ENCODE measurements at regions not wholly inside any gene's neighbourhood (a gene's known extent, or its start where the extent isn't known, plus 50 kb on each side); places are given as distances from the start of the nearest gene placed in this dataset.

- H3K27ac ChIP-seq (ENCODE audit: low read depth in 2 of 2, low read length in 1 of 2) = no peak overlapping the region
- H3K27me3 ChIP-seq (ENCODE audit: insufficient read depth) = no peaks in the 10 kb centered on the region
- no peaks in the 10 kb centered on the region for H3F3A ChIP-seq (replicated peaks; ENCODE audit: insufficient read depth)
- DNase-seq = no peak
- no peak overlapping the region for H2AFZ ChIP-seq (ENCODE audit: low read depth)
- H3K36me3 ChIP-seq (replicated peaks in 1 of 2; ENCODE audit: control insufficient read depth in 1 of 2, insufficient read depth in 2 of 2, low read length in 1 of 2) = no peaks in the 10 kb centered on the region
- TF ChIP-seq TAF1 (IDR thresholded peaks at IDR 0.05; ENCODE audit: borderline replicate concordance, low read depth, low read length) (no peak), MXI1 (IDR thresholded peaks at IDR 0.05; ENCODE audit: low read depth, low read length) (no peak), FOSL2 (IDR thresholded peaks at IDR 0.05; ENCODE audit: borderline replicate concordance, low read depth) (no peak), RCOR1 (IDR thresholded peaks at IDR 0.05; ENCODE audit: low read length) (no peak), TEAD4 (IDR thresholded peaks at IDR 0.05; ENCODE audit: borderline replicate concordance, insufficient read depth) (no peak), FOXJ3 (CRISPR knock-in tag; IDR thresholded peaks at IDR 0.05) (no peak), CTCF (IDR thresholded peaks at IDR 0.05) (no peak), NFIC (IDR thresholded peaks at IDR 0.05; ENCODE audit: borderline replicate concordance) (no peak), SIN3A (IDR thresholded peaks at IDR 0.05; ENCODE audit: borderline replicate concordance, low read depth, low read length) (no peak), EP300 (IDR thresholded peaks at IDR 0.05; ENCODE audit: borderline replicate concordance in 1 of 2, low read depth in 1 of 2, low read length in 1 of 2) (no peak)
- TF ChIP-seq, protein P1, sequence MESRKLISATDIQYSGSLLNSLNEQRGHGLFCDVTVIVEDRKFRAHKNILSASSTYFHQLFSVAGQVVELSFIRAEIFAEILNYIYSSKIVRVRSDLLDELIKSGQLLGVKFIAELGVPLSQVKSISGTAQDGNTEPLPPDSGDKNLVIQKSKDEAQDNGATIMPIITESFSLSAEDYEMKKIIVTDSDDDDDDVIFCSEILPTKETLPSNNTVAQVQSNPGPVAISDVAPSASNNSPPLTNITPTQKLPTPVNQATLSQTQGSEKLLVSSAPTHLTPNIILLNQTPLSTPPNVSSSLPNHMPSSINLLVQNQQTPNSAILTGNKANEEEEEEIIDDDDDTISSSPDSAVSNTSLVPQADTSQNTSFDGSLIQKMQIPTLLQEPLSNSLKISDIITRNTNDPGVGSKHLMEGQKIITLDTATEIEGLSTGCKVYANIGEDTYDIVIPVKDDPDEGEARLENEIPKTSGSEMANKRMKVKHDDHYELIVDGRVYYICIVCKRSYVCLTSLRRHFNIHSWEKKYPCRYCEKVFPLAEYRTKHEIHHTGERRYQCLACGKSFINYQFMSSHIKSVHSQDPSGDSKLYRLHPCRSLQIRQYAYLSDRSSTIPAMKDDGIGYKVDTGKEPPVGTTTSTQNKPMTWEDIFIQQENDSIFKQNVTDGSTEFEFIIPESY (IDR thresholded peaks at IDR 0.05; ENCODE audit: borderline replicate concordance, low read depth) = no peak
- TF ChIP-seq, protein P2, sequence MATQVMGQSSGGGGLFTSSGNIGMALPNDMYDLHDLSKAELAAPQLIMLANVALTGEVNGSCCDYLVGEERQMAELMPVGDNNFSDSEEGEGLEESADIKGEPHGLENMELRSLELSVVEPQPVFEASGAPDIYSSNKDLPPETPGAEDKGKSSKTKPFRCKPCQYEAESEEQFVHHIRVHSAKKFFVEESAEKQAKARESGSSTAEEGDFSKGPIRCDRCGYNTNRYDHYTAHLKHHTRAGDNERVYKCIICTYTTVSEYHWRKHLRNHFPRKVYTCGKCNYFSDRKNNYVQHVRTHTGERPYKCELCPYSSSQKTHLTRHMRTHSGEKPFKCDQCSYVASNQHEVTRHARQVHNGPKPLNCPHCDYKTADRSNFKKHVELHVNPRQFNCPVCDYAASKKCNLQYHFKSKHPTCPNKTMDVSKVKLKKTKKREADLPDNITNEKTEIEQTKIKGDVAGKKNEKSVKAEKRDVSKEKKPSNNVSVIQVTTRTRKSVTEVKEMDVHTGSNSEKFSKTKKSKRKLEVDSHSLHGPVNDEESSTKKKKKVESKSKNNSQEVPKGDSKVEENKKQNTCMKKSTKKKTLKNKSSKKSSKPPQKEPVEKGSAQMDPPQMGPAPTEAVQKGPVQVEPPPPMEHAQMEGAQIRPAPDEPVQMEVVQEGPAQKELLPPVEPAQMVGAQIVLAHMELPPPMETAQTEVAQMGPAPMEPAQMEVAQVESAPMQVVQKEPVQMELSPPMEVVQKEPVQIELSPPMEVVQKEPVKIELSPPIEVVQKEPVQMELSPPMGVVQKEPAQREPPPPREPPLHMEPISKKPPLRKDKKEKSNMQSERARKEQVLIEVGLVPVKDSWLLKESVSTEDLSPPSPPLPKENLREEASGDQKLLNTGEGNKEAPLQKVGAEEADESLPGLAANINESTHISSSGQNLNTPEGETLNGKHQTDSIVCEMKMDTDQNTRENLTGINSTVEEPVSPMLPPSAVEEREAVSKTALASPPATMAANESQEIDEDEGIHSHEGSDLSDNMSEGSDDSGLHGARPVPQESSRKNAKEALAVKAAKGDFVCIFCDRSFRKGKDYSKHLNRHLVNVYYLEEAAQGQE (IDR thresholded peaks at IDR 0.05; ENCODE audit: low read depth, low read length) = no peak
- H3K9me2 ChIP-seq = no peaks in the 10 kb centered on the region
- no peak overlapping the region for H3K9ac ChIP-seq
- H3K9me3 ChIP-seq = no peaks in the 10 kb centered on the region
- no peaks in the 10 kb centered on the region for H3K4me1 ChIP-seq (ENCODE audit: control insufficient read depth in 1 of 2, insufficient read depth in 2 of 2, low read depth in 1 of 2, low read length in 1 of 2)
- H3K4me3 ChIP-seq (ENCODE audit: low read depth in 2 of 2, low read length in 1 of 2) = no peak overlapping the region
- ChIA-PET POLR2A (no interaction called here), CTCF (no interaction called here)
- no peaks in the 10 kb centered on the region for H4K20me1 ChIP-seq (ENCODE audit: insufficient read depth)
- no peaks in the 10 kb centered on the region for H3K79me2 ChIP-seq (ENCODE audit: insufficient read depth)
- H3K4me2 ChIP-seq = no peak overlapping the region
These were observed 1469.0 kb downstream of the TECRL start for GRCh38 chr4:62940229-62940628.
